NCI-H1436 treated with DMSO at 0.1 percent for 48 hours (cell line): ENCODE measurements at regions not wholly inside any gene's neighbourhood (a gene's known extent, or its start where the extent isn't known, plus 50 kb on each side); places are given as distances from the start of the nearest gene placed in this dataset.
A peak's percentile ranks its signal among the peaks of the same experiment; 100 is the strongest.
"Not testable (repeated sequence)": the region's sequence is repeated elsewhere in the genome, so short reads cannot be mapped to it uniquely, and the experiment has no call there.

ENCODE experiments used
- DNase-seq: peaks from one replicate; lab custom pipeline; 2025; lab: John Stamatoyannopoulos, UW

DNA sequence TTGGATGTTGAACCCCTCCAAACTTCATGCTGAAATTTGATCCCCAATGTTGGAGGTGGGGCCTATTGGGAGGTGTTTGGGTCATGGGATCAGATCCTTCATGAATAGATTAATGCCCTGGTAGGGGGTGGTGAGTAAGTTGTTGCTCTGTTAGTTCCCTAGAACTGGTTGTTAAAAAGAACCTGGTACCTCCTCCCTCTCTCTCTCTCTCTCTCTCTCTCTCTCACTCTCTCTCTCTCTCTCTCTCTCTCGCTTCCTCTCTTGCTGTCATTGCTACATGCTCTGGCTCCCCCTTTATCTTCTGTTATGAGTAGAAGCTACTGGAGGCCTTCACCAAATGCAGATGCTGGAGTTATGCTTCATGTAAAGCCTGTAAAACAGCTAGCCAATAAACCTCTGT is 498.2 kb upstream of the NR5A2 start:
- no peak for DNase-seq

GRCh38 chr1:199533361-199533760 is 494.1 kb upstream of the NR5A2 start:
- not testable (repeated sequence) for DNase-seq

DNA sequence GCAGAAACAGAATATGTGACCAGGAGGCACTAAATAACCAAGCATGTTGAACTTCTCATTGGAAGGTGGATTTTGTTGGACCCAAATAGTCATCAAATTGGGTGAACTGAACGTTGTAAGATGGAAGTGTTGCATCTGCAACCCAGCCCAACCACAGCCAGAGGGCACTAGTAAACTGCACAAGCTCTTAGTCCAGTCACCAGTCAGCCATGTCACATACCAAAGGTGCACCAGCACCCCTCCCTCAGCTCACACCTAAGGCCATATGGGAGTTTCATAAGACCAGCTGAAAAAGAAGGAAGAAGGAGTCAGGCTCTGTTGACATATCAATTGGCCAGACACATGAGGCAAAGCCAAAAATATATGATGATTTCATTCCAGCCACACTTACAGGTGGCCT is 481.7 kb upstream of the NR5A2 start:
- DNase-seq, result no peak

DNA sequence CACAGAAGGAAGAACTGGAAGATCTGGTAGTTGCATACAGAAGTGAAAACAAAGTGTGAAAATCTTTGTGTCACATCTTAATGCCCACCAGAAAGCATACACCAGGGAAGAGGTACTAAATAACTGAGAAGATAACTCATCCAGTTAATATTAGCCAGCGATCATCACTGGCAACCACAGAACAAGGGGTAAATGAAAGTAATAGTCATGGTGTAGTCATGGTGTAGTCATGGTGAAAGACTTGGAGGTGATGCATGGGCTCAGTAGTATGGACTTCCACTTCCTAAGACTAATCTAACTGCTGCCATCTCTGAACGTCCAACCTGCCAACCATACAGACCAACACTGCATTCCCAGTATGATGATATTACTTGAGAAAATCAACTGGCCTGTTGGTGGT is 481.2 kb upstream of the NR5A2 start:
- DNase-seq, result no peak

- DNase-seq, result no peak
Measured at GRCh38 chr1:199549421-199549820, 478.1 kb upstream of the NR5A2 start.

DNA sequence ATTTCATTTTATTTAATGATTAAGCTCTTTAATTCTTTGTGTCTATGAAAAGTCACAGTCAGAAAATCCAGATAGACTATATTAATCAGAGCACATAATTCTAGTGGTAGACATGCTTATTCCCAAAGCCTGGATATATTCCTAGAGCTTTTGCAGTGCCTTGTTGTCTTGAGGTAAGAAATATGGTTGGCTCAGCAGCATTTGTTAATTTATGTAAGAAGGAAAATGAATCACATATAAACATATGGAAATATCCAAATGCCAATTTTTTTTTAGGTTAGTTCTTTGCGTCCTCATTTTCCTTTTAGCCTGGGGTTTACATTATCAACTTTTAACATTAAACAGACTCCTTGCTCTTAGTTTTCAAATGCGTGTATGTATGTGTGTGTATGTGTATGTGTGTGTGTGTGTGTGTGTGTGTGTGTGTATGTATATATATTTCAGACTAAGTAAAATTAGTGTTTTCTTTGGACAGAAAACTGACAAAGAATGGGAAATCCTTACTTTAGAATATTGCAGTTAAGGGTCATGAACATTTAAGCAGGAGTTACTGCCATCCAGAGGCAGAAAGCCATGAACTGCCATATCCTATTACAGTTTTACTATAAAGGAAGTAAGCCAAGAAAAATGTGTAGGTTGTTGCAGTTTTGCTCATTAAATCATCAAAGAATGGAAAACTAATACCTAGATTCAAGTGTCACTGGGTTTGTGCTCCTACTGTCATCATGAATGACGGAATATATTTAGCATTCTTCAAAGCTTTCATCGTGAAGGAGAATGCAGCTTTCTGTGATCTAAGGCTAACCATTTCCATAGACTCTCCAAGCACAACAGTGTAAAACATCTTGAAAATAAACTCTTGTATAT is 477.1 kb upstream of the NR5A2 start:
- no peak for DNase-seq

GRCh38 chr1:199551967-199552565 is 475.4 kb upstream of the NR5A2 start:
- DNase-seq, result peak; percentile 28

DNA sequence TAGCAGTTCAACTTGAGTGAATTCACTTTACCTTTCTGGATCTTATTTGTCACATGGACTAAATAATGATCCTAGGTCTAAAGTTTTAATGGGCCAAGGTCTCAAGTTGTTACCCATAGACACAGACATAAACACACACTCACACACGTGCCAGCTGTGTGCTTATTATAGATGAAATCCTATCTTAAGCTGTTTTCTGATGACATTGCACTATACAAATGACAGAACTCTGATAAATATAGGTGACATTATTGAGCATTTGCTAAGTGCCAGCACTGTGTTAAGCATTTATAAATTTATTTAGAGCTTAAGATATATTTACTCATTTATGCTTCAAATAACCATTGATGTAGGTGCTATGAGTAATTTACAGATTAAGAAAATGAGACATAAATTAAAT is 474.4 kb upstream of the NR5A2 start:
- no peak for DNase-seq

DNA sequence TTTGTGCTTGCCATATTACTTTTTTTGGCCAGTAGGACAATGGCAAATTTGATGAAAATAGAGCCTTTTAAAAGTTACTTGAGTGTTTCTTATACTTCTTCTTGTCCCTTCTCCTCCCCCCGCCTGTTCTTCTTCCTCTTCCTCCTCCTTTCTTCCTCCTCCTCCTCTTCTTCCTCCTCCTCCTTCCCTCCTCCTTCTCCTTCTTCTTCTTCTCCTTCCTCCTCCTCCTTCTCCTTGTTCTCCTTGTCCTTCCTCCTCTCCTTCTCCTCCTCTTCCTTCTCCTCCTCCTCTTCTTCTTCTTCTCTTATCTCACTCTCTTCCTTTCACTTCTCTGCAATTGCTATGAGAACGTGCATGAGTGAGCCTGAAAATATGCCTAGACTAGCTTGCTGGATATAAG is 466.2 kb upstream of the NR5A2 start:
- no peak for DNase-seq

DNA sequence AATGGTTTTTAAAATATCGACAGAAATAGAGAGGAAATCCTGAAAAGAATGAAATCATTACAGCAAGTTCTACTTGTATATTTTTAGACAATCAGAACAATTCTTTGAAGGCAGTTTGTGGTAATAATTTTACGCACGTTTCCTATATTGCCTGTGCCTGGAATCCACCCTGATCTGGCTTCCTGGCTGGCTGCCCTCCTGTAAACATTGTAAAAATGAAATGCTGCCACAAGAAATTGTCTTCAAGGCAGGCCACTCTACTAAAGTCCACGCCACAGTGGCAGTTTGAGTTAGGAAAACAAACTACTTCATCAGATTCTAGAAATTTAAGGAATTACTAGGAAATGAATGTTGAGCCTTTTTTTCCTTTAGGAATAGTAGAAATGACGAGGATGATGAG is 454.5 kb upstream of the NR5A2 start:
- DNase-seq, result no peak

- no peak for DNase-seq
Measured at GRCh38 chr1:199574950-199575349, 452.6 kb upstream of the NR5A2 start.

DNA sequence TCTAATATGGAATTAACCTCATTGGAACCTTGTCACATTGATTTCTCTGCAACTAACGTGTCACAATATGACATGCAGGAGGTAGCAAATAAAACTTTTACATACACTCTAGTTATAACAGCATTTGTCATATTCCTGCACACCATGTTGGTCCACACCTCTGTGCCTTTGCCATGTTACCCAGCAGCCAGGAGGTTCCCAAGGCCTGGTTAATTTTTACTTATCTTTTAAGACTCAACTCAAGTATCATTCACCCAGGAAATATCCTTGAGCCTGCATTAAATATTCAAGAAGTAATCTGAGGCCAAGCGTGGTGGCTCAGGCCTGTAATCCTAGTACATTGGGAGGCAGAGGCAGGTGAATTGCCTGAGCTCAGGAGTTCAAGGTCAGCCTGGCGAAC is 447.2 kb upstream of the NR5A2 start:
- no peak for DNase-seq

DNA sequence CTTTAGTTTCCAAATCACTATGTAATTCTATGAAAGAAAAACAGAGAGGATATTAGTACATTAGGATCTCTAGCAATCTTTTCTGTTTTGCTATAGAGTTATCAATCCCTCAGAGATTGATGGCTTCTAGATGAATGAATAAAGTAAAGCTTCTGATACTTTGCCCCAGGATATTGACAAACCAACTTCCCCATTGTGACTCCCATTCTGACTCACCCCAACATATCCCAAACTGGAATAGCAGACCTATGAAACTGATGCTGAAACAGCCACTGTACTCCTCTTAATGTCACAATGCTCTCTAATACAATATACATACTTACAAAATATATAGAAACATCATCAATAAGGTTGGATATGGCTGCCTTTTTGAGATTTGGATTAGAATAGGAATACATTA is 442.1 kb upstream of the NR5A2 start:
- DNase-seq, result no peak

- DNase-seq, result no peak
Measured at GRCh38 chr1:199590708-199591107, 436.8 kb upstream of the NR5A2 start.

GRCh38 chr1:199591468-199591867 is 436.0 kb upstream of the NR5A2 start:
- no peak for DNase-seq

GRCh38 chr1:199593475-199593874 is 434.0 kb upstream of the NR5A2 start:
- DNase-seq, result no peak

- DNase-seq, result not testable (repeated sequence)
Measured at GRCh38 chr1:199596448-199596847, 431.1 kb upstream of the NR5A2 start.

- no peak for DNase-seq
Measured at GRCh38 chr1:199597152-199597551, 430.4 kb upstream of the NR5A2 start.

- DNase-seq, result no peak
Measured at GRCh38 chr1:199608414-199608813, 419.1 kb upstream of the NR5A2 start.

- DNase-seq, result no peak
Measured at GRCh38 chr1:199612976-199613774, 414.3 kb upstream of the NR5A2 start.

- DNase-seq, result no peak
Measured at GRCh38 chr1:199616947-199617346, 410.6 kb upstream of the NR5A2 start.

DNA sequence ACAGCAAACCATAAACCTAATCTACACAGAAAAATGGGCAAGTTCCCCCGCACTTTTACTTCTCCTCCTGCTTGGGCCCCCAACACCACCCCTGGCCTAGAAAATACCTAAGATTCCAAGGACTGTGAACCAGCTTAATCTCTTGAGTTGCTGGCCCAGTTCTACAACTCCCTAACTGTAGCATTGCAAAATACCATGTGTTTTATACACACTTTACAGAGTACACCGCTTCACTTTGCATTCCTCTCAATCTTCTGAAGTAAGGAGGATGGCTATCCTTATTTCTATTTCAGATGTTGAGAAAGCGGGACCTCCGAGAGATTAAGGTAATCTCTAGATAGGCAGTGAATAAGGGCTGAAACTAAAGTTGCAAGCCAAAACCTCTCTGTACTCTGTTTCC is 408.3 kb upstream of the NR5A2 start:
- no peak for DNase-seq

GRCh38 chr1:199626228-199626627 is 401.3 kb upstream of the NR5A2 start:
- not testable (repeated sequence) for DNase-seq
